Thyroid gland (tissue), 4 donors: ENCODE measurements at regions not wholly inside any gene's neighbourhood (a gene's known extent, or its start where the extent isn't known, plus 50 kb on each side); places are given as distances from the start of the nearest gene placed in this dataset.

Experiments used
- POLR2A ChIP-seq, 2 donors: fragments of 450-650 bp; IDR thresholded peaks; one replicate each; pipeline ENCODE4 v1.6.1; 2017; ENCODE audit warnings: antibody characterized with exemption in 2 of 2, mild to moderate bottlenecking in 2 of 2, moderate library complexity in 1 of 2
- TF ChIP-seq, protein P1 (sequence below), 6 experiments: fragments of 200-600 bp in 3 of 6; fragments of 450-650 bp in 3 of 6; sonication (generic) in 3 of 6; IDR thresholded peaks; one replicate each; pipeline ENCODE4 v1.5.1; 2016 to 2019; ENCODE audit warnings: antibody characterized with exemption in 6 of 6, mild to moderate bottlenecking in 2 of 6, inconsistent platforms in 1 of 6, moderate library complexity in 1 of 6

DNA sequence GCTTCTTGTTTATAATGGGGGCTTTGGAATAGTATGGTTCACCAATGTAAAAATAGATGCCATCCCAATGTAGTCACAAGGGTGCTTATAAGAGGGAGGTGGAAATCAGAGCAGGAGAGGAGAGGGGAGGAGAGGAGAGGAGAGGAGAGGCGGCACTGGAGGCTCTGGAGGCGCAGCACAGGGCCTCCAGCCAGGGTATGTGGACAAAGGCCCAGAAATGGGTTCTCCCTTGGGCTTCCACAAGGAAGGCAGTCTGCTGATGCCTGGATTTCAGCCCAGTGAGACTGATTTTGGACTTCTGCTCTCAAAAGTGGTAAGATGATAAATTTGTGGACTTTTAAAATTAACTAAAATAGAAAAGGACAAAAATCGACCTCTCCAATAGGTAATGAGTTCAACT, 116.8 kb downstream of the RNASET2 start:
- TF ChIP-seq, protein P1, sequence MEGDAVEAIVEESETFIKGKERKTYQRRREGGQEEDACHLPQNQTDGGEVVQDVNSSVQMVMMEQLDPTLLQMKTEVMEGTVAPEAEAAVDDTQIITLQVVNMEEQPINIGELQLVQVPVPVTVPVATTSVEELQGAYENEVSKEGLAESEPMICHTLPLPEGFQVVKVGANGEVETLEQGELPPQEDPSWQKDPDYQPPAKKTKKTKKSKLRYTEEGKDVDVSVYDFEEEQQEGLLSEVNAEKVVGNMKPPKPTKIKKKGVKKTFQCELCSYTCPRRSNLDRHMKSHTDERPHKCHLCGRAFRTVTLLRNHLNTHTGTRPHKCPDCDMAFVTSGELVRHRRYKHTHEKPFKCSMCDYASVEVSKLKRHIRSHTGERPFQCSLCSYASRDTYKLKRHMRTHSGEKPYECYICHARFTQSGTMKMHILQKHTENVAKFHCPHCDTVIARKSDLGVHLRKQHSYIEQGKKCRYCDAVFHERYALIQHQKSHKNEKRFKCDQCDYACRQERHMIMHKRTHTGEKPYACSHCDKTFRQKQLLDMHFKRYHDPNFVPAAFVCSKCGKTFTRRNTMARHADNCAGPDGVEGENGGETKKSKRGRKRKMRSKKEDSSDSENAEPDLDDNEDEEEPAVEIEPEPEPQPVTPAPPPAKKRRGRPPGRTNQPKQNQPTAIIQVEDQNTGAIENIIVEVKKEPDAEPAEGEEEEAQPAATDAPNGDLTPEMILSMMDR (IDR thresholded peaks at IDR 0.05), result no peak
- TF ChIP-seq POLR2A (IDR thresholded peaks at IDR 0.05), result no peak
